AG10803 (cell line): ENCODE measurements at regions not wholly inside any gene's neighbourhood (a gene's known extent, or its start where the extent isn't known, plus 50 kb on each side); places are given as distances from the start of the nearest gene placed in this dataset.
A peak's percentile ranks its signal among the peaks of the same experiment; 100 is the strongest.

Source experiments
- DNase-seq: peaks from one replicate; pipeline ENCODE4 v3.0.0; 2010; ENCODE audit warnings: low read depth
- H3K4me3 ChIP-seq: 2 replicates; pipeline ENCODE4 v1.5.1; 2011; ENCODE audit warnings: mild to moderate bottlenecking, low read length, control low read depth
- TF ChIP-seq, protein P1 (sequence below): conservative IDR thresholded peaks from 2 replicates; pipeline ENCODE4 v1.5.1; 2011; ENCODE audit warnings: mild to moderate bottlenecking, low read length, control low read depth, inconsistent platforms

DNA sequence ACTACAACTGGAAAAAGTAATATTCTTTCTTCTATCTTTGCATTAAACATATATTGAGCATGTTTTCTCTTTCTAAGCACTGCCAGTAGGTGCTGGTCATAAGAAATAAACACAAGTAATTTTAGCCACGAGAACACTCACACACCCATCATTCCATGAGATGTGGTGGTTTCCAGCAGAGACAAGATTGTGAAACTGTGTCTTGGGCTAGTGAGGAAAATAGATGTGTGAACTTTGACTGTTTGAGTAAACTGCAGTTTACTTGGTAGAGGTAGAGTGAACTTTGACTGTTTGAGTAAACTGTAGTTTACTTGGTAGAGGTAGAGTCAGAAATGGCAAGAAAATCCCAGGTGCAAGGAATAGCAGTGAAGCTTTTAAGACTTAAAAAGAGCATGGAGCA is 300.9 kb upstream of the HS3ST1 start:
- TF ChIP-seq, protein P1, sequence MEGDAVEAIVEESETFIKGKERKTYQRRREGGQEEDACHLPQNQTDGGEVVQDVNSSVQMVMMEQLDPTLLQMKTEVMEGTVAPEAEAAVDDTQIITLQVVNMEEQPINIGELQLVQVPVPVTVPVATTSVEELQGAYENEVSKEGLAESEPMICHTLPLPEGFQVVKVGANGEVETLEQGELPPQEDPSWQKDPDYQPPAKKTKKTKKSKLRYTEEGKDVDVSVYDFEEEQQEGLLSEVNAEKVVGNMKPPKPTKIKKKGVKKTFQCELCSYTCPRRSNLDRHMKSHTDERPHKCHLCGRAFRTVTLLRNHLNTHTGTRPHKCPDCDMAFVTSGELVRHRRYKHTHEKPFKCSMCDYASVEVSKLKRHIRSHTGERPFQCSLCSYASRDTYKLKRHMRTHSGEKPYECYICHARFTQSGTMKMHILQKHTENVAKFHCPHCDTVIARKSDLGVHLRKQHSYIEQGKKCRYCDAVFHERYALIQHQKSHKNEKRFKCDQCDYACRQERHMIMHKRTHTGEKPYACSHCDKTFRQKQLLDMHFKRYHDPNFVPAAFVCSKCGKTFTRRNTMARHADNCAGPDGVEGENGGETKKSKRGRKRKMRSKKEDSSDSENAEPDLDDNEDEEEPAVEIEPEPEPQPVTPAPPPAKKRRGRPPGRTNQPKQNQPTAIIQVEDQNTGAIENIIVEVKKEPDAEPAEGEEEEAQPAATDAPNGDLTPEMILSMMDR, result no peak
- no peak overlapping the region for H3K4me3 ChIP-seq
- no peak for DNase-seq

GRCh38 chr4:11727903-11728564 is 299.3 kb upstream of the HS3ST1 start:
- TF ChIP-seq, protein P1, result no peak
- no peak for DNase-seq
- H3K4me3 ChIP-seq, result no peak overlapping the region

DNA sequence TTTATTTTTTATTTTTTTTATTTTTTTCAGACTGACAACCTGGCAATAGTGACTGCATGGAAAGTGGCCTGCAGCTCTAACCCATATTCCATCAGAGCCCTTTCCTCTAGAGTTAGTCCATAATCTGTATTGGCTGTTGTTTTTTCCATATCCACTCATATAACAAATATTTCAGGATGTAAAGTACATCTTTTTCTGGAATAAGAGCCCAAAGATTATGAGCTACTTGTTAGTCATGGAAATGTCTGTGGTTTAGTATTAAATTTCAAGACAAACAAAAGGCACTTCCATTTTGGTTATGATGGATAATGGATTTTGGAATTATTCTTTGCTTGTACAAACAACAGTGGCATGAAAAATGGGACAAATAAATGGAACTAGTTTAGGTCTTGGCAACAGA is 296.0 kb upstream of the HS3ST1 start:
- TF ChIP-seq, protein P1, result no peak
- no peak overlapping the region for H3K4me3 ChIP-seq
- DNase-seq, result no peak

GRCh38 chr4:11722223-11722622 is 293.5 kb upstream of the HS3ST1 start:
- DNase-seq, result no peak
- H3K4me3 ChIP-seq, result no peak overlapping the region
- TF ChIP-seq, protein P1, result no peak

GRCh38 chr4:11720292-11720691 is 291.6 kb upstream of the HS3ST1 start:
- no peak for DNase-seq
- no peak overlapping the region for H3K4me3 ChIP-seq
- TF ChIP-seq, protein P1, result peak; percentile 43

DNA sequence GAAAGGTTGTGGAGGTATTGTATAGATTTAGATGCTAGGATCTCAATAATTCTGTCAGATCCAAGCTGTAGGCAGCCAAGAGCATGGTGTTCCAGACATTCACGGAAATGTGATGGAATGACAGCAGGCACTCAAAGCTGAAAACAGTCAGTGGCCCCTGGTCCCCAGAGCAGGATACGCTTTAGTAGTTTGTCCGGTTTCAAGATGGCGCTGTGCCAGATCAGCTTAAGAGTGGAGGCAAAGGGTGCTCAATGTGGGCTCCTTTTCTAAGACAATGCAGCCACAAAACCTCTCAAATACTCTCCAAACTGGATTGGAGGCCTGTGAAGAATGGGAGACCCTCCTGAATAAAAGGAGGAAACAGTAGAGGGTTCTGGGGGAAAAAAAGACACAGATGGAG is 291.2 kb upstream of the HS3ST1 start:
- H3K4me3 ChIP-seq, result no peak overlapping the region
- TF ChIP-seq, protein P1, result no peak
- no peak for DNase-seq

DNA sequence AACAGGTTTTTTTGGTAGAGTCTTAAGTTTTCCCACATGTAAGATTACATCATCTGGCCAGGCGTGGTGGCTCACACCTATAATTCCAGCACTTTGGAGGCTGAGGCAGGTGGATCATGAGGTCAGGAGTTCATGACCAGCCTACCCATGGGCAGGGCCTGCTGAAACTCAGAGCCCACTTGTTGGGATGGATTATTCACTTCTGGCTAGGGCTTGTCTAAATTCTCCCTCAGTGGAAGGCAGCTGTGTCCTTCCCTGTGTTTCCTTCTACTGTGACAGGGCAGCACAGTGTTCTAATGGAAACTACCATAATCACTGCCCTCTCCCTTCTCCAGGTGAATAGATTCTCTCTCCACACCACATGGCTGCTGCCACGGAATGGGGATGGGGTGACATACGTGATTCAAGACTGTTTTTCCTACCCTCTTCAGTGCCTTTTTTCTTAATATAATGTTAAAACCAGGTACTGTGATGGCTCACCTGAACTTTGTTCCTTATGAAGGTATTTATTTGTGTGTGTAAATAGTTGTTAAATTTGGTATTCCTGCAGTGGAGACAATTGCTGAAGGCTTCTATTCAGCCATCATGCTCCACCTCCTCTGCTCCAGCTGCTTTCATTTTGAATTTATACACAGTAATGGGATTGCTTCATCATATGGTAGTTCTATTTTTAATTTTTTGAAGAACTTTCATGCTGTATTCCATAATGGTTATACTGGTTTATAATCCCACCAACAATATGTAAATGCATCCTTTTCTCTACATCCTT is 287.2 kb upstream of the HS3ST1 start:
- TF ChIP-seq, protein P1, result no peak
- no peak overlapping the region for H3K4me3 ChIP-seq
- no peak for DNase-seq
